H9 (cell line): ENCODE measurements at regions not wholly inside any gene's neighbourhood (a gene's known extent, or its start where the extent isn't known, plus 50 kb on each side); places are given as distances from the start of the nearest gene placed in this dataset.

Experiments
- DNase-seq: peaks from one replicate; pipeline ENCODE4 v3.0.0-alpha.2; 2017
- H2AFZ ChIP-seq: one replicate; pipeline ENCODE4 v1.6.1; 2013; ENCODE audit warnings: mild to moderate bottlenecking, low read length, control low read depth, moderate library complexity
- H2AK5ac ChIP-seq: 2 replicates; pipeline ENCODE4 v1.6.1; 2013; ENCODE audit warnings: low read length, control low read depth, mixed read lengths; ENCODE audit not compliant: insufficient read length
- H2BK120ac ChIP-seq: one replicate; pipeline ENCODE4 v1.6.1; 2013; ENCODE audit warnings: low read depth, mild to moderate bottlenecking, low read length, control low read depth, inconsistent platforms; ENCODE audit not compliant: poor library complexity, severe bottlenecking
- H2BK12ac ChIP-seq: 2 replicates; pipeline ENCODE4 v1.6.1; 2013; ENCODE audit warnings: low read length, control low read depth, mixed read lengths, low read depth; ENCODE audit not compliant: insufficient read length
- H2BK15ac ChIP-seq: 2 replicates; pipeline ENCODE4 v1.6.1; 2013; ENCODE audit warnings: low read depth, low read length, control low read depth
- H2BK20ac ChIP-seq: one replicate; pipeline ENCODE4 v1.6.1; 2013; ENCODE audit warnings: low read depth, mild to moderate bottlenecking, low read length, control low read depth, inconsistent platforms; ENCODE audit not compliant: poor library complexity, severe bottlenecking
- H2BK5ac ChIP-seq: 2 replicates; pipeline ENCODE4 v1.6.1; 2013; ENCODE audit warnings: low read length, control low read depth, mixed read lengths; ENCODE audit not compliant: insufficient read length
- H3K14ac ChIP-seq: 2 replicates; pipeline ENCODE4 v1.6.1; 2013; ENCODE audit warnings: low read length, control low read depth; ENCODE audit not compliant: insufficient read depth
- H3K18ac ChIP-seq: 2 replicates; pipeline ENCODE4 v1.6.1; 2013; ENCODE audit warnings: low read depth, mild to moderate bottlenecking, mixed read lengths, low read length, control low read depth; ENCODE audit not compliant: insufficient read length
- H3K23ac ChIP-seq: 2 replicates; pipeline ENCODE4 v1.6.1; 2013; ENCODE audit warnings: low read length, control low read depth, mixed read lengths, low read depth; ENCODE audit not compliant: insufficient read length
- H3K23me2 ChIP-seq: 2 replicates; pipeline ENCODE4 v1.6.1; 2013; ENCODE audit warnings: low read depth, mild to moderate bottlenecking, mixed read lengths, low read length, control low read depth; ENCODE audit not compliant: insufficient read length, poor library complexity, severe bottlenecking
- H3K27ac ChIP-seq: 2 replicates; pipeline ENCODE4 v1.5.1; 2013; ENCODE audit warnings: low read length, control low read depth, mixed read lengths, low read depth; ENCODE audit not compliant: insufficient read length
- H3K27me3 ChIP-seq: 2 replicates; pipeline ENCODE4 v1.6.1; 2013; ENCODE audit warnings: low read length, control low read depth, inconsistent platforms; ENCODE audit not compliant: insufficient read depth
- H3K4ac ChIP-seq: 2 replicates; pipeline ENCODE4 v1.6.1; 2013; ENCODE audit warnings: low read depth, mild to moderate bottlenecking, control low read depth, inconsistent platforms, low read length, moderate library complexity
- H3K4me1 ChIP-seq: 2 replicates; pipeline ENCODE4 v1.6.1; 2013; ENCODE audit warnings: low read length, control low read depth, inconsistent platforms; ENCODE audit not compliant: insufficient read depth
- H3K4me2 ChIP-seq: 2 replicates; pipeline ENCODE4 v1.6.1; 2013; ENCODE audit warnings: low read length, control low read depth, mixed read lengths; ENCODE audit not compliant: insufficient read length, insufficient read depth
- H3K56ac ChIP-seq: 2 replicates; pipeline ENCODE4 v1.6.1; 2013; ENCODE audit warnings: low read depth, mild to moderate bottlenecking, mixed read lengths, low read length, control low read depth; ENCODE audit not compliant: insufficient read length
- H3K79me1 ChIP-seq: 2 replicates; pipeline ENCODE4 v1.6.1; 2013; ENCODE audit warnings: low read depth, mild to moderate bottlenecking, moderate library complexity, low read length, control low read depth, inconsistent platforms; ENCODE audit not compliant: insufficient read depth, poor library complexity, severe bottlenecking
- H3K79me2 ChIP-seq: 2 replicates; pipeline ENCODE4 v1.6.1; 2013; ENCODE audit warnings: low read length, control low read depth, inconsistent platforms; ENCODE audit not compliant: insufficient read depth
- H3K9ac ChIP-seq: 2 replicates; pipeline ENCODE4 v1.6.1; 2013; ENCODE audit warnings: low read length, control low read depth, mixed read lengths; ENCODE audit not compliant: insufficient read length; ENCODE audit errors: extremely low read depth
- H3K9me3 ChIP-seq: one replicate; pipeline ENCODE4 v1.6.1; 2013; ENCODE audit warnings: low read depth, low read length, inconsistent platforms; ENCODE audit not compliant: control insufficient read depth
- H3T11ph ChIP-seq: one replicate; pipeline ENCODE4 v1.6.1; 2013; ENCODE audit warnings: mild to moderate bottlenecking, low read length, control low read depth, inconsistent platforms
- H4K20me1 ChIP-seq: one replicate; pipeline ENCODE4 v1.6.1; 2013; ENCODE audit not compliant: control insufficient read depth, insufficient read length, insufficient read depth
- H4K5ac ChIP-seq: 2 replicates; pipeline ENCODE4 v1.6.1; 2013; ENCODE audit warnings: low read depth, mild to moderate bottlenecking, mixed read lengths, low read length, control low read depth; ENCODE audit not compliant: insufficient read length
- H4K8ac ChIP-seq: replicated peaks from 2 replicates; pipeline ENCODE4 v1.6.1; 2013; ENCODE audit warnings: low read length, control low read depth, mixed read lengths, low read depth; ENCODE audit not compliant: insufficient read length
- H4K91ac ChIP-seq: 2 replicates; pipeline ENCODE4 v1.6.1; 2013; ENCODE audit warnings: low read depth, mild to moderate bottlenecking, moderate library complexity, mixed read lengths, low read length, control low read depth; ENCODE audit not compliant: insufficient read length
- H3K27ac Mint-ChIP-seq, 3 experiments: 2 replicates in 2 of 3; 3 replicates in 1 of 3; pipeline ENCODE4 v1.8.0; 2020 to 2021; ENCODE audit warnings: mixed read lengths in 3 of 3, mild to moderate bottlenecking in 1 of 3, moderate library complexity in 1 of 3
- H3K27me3 Mint-ChIP-seq: 2 replicates; pipeline ENCODE4 v1.8.0; 2021; ENCODE audit warnings: low read depth, mild to moderate bottlenecking, moderate library complexity, mixed read lengths
- H3K36me3 Mint-ChIP-seq, 3 experiments: 2 replicates in 2 of 3; 3 replicates in 1 of 3; pipeline ENCODE4 v1.8.0; 2020 to 2021; ENCODE audit warnings: low read depth in 3 of 3, mixed read lengths in 3 of 3; ENCODE audit not compliant: insufficient read depth in 1 of 3
- H3K4me1 Mint-ChIP-seq, 2 experiments: 2 replicates each; pipeline ENCODE4 v1.8.0; 2020; ENCODE audit warnings: mixed read lengths in 2 of 2
- H3K4me3 Mint-ChIP-seq, 2 experiments: 2 replicates in 1 of 2; 3 replicates in 1 of 2; pipeline ENCODE4 v1.8.0; 2020 to 2021; ENCODE audit warnings: mild to moderate bottlenecking in 2 of 2, mixed read lengths in 2 of 2, moderate library complexity in 1 of 2
- H3K9me3 Mint-ChIP-seq, 2 experiments: 2 replicates in 1 of 2; 3 replicates in 1 of 2; pipeline ENCODE4 v1.8.0; 2020; ENCODE audit warnings: mild to moderate bottlenecking in 2 of 2, mixed read lengths in 2 of 2, moderate library complexity in 1 of 2
- CTCF ChIP-seq: fragments of 200-600 bp; sonication (generic); conservative IDR thresholded peaks from 3 replicates; pipeline ENCODE4 v1.8.0; 2021; ENCODE audit warnings: antibody characterized with exemption, mild to moderate bottlenecking
- WGBS: extraction: QIAGEN DNeasy Blood & Tissue Kit; methylation state at CpG from one replicate; pipeline ENCODE4 v1.1.7; 2013; ENCODE audit warnings: missing lambda C conversion rate, low lambda C conversion rate, mixed read lengths; ENCODE audit not compliant: insufficient read length; ENCODE audit errors: extremely low coverage; 5-methylcytosine and 5-hydroxymethylcytosine counted together

GRCh38 chr5:45847877-45848276, 151.7 kb upstream of the HCN1 start:
- Histone ChIP-seq H2BK12ac (no peak overlapping the region), H3K14ac (peak overlapping the region; percentile 82; the same call in 1 of the 2 replicates), H3K23ac (no peak overlapping the region), H2AK5ac (no peak overlapping the region), H3K27ac (no peak overlapping the region), H4K20me1 (no peaks in the 10 kb centered on the region), H2BK20ac (no peak overlapping the region), H3T11ph (peak overlapping the region; percentile 59), H3K79me1 (no peaks in the 10 kb centered on the region), H3K27me3 (no peaks in the 10 kb centered on the region), H3K56ac (no peak overlapping the region), H2BK5ac (no peak overlapping the region), H4K5ac (no peak overlapping the region), H2BK120ac (no peak overlapping the region), H3K79me2 (no peaks in the 10 kb centered on the region), H3K4me1 (peaks cover 7% of the 10 kb centered on the region; the same call in 1 of the 2 replicates), H2BK15ac (no peak overlapping the region), H3K23me2 (no peaks in the 10 kb centered on the region), H3K9me3 (no peaks in the 10 kb centered on the region), H4K8ac (peak overlapping the region; percentile 84), H4K91ac (peak overlapping the region; percentile 75), H3K4me2 (peak overlapping the region; percentile 33), H3K18ac (peak overlapping the region; percentile 85), H3K4ac (no peak overlapping the region), H3K9ac (no peak overlapping the region), H2AFZ (peak overlapping the region; percentile 82)
- TF ChIP-seq CTCF = no peak
- DNase-seq = peak; percentile 70
- Mint-ChIP-seq H3K9me3 (peaks cover 63 to 64% of the 10 kb centered on the region in 2 experiments), H3K27me3 (no peaks in the 10 kb centered on the region; the same call in 1 of the 2 replicates), H3K4me3 (no peak overlapping the region), H3K27ac (peak overlapping the region in 2 of 3 experiments; percentile 62 to 95; a peak in 4 of 7 replicates), H3K36me3 (peaks cover 5 to 10% (median 6%) of the 10 kb centered on the region in 3 experiments), H3K4me1 (peaks cover 5 to 11% of the 10 kb centered on the region in 2 experiments; a peak in 3 of 4 replicates)
- WGBS = no CpG with 5 or more reads among the region's 3 CpGs
